ENCODE measurements at regions not wholly inside any gene's neighbourhood (a gene's known extent, or its start where the extent isn't known, plus 50 kb on each side); places are given as distances from the start of the nearest gene placed in this dataset.

DNA sequence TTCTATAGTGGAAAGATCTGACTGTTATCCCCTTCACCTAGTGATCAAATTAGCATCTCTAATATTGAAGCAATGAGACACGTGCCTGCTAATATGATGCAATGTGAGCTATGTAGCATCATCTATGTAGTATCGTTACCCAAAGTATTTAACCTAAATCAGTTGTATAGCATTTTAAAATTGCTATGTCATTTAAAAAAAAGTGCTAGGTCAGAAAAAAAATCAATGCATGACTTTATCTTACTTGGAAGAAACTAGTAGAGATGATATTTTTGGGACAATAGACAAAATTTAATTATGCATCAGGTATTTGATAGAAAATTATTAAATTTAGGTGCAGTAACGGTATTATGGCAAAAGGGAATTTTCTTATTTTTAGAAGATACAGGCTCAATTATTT lies 157.3 kb downstream of the CCDC71L start:
- TF ChIP-seq ZNF8 (CRISPR knock-in tag; IDR thresholded peaks at IDR 0.05) (no peak), ZFP30 (CRISPR knock-in tag; IDR thresholded peaks at IDR 0.05) (no peak), POU6F1 (CRISPR knock-in tag; IDR thresholded peaks at IDR 0.05; ENCODE audit: borderline replicate concordance, low read depth) (no peak), PPARA (CRISPR knock-in tag; IDR thresholded peaks at IDR 0.05; ENCODE audit: borderline replicate concordance) (no peak), ISL1 (CRISPR knock-in tag; IDR thresholded peaks at IDR 0.05) (no peak)
- TF ChIP-seq, protein P1, sequence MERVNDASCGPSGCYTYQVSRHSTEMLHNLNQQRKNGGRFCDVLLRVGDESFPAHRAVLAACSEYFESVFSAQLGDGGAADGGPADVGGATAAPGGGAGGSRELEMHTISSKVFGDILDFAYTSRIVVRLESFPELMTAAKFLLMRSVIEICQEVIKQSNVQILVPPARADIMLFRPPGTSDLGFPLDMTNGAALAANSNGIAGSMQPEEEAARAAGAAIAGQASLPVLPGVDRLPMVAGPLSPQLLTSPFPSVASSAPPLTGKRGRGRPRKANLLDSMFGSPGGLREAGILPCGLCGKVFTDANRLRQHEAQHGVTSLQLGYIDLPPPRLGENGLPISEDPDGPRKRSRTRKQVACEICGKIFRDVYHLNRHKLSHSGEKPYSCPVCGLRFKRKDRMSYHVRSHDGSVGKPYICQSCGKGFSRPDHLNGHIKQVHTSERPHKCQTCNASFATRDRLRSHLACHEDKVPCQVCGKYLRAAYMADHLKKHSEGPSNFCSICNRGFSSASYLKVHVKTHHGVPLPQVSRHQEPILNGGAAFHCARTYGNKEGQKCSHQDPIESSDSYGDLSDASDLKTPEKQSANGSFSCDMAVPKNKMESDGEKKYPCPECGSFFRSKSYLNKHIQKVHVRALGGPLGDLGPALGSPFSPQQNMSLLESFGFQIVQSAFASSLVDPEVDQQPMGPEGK (CRISPR knock-in tag; IDR thresholded peaks at IDR 0.05; ENCODE audit: borderline replicate concordance) = no peak

All from SK-N-SH treated with all-trans-retinoic acid at 6 μM for 48 hours (cell line).